Natural killer cell (primary cell): ENCODE measurements at regions not wholly inside any gene's neighbourhood (a gene's known extent, or its start where the extent isn't known, plus 50 kb on each side); places are given as distances from the start of the nearest gene placed in this dataset.

ENCODE experiments used
- ATAC-seq, 3 donors: fragments of 150-1000 bp in 2 of 3; fragments of 200-7000 bp in 1 of 3; cut with Tn5 transposase; 1 replicate in 1 of 3; 2 replicates in 2 of 3; pipeline ENCODE4 v1.10.0; 2021; ENCODE audit warnings: mild to moderate bottlenecking in 2 of 3, moderate library complexity in 2 of 3
- DNase-seq, 2 donors: peaks; one replicate each; pipeline versions ENCODE4 v3.0.0 to v3.0.0-alpha.2; 2013 to 2021; ENCODE audit warnings: mixed read lengths in 1 of 2
- H3K27ac ChIP-seq: one replicate; pipeline ENCODE4 v1.5.1; 2013; ENCODE audit warnings: mild to moderate bottlenecking, low read length
- H3K27me3 ChIP-seq: one replicate; pipeline ENCODE4 v1.6.1; 2013; ENCODE audit warnings: low read length; ENCODE audit not compliant: control insufficient read depth, insufficient read depth
- H3K36me3 ChIP-seq: one replicate; pipeline ENCODE4 v1.6.1; 2013; ENCODE audit warnings: low read length; ENCODE audit not compliant: control insufficient read depth, insufficient read depth
- H3K4me1 ChIP-seq: one replicate; pipeline ENCODE4 v1.6.1; 2013; ENCODE audit warnings: low read length; ENCODE audit not compliant: control insufficient read depth, insufficient read depth
- H3K4me3 ChIP-seq: one replicate; pipeline ENCODE4 v1.5.1; 2013; ENCODE audit warnings: low read length
- H3K9me3 ChIP-seq: one replicate; pipeline ENCODE4 v1.6.1; 2013; ENCODE audit warnings: low read length; ENCODE audit not compliant: control insufficient read depth, insufficient read depth
- H3K27ac Mint-ChIP-seq, 2 donors: one replicate each; pipeline ENCODE4 v1.8.0; 2022; ENCODE audit warnings: mild to moderate bottlenecking in 2 of 2, mixed read lengths in 2 of 2, moderate library complexity in 1 of 2
- H3K27me3 Mint-ChIP-seq, 2 donors: one replicate each; pipeline ENCODE4 v1.8.0; 2022; ENCODE audit warnings: low read depth in 2 of 2, mixed read lengths in 2 of 2
- H3K36me3 Mint-ChIP-seq: one replicate; pipeline ENCODE4 v1.8.0; 2022; ENCODE audit warnings: mixed read lengths
- H3K4me1 Mint-ChIP-seq, 2 donors: one replicate each; pipeline ENCODE4 v1.8.0; 2022; ENCODE audit warnings: mixed read lengths in 2 of 2
- H3K4me3 Mint-ChIP-seq: one replicate; pipeline ENCODE4 v1.8.0; 2022; ENCODE audit warnings: mild to moderate bottlenecking, moderate library complexity, mixed read lengths
- H3K9me3 Mint-ChIP-seq, 2 donors: one replicate each; pipeline ENCODE4 v1.8.0; 2022; ENCODE audit warnings: mixed read lengths in 2 of 2
- CTCF ChIP-seq: fragments of 200-600 bp; IDR thresholded peaks from one replicate; pipeline ENCODE4 v1.8.0; 2022; ENCODE audit warnings: antibody characterized with exemption
- WGBS: methylation state at CpG from one replicate; pipeline ENCODE4 v1.1.7; 2013; ENCODE audit warnings: missing lambda C conversion rate; ENCODE audit not compliant: insufficient coverage; 5-methylcytosine and 5-hydroxymethylcytosine counted together
- intact Hi-C: fragments of 100-400 bp; cut with micrococcal nuclease; formaldehyde crosslinking; loops from one replicate; pipeline ENCODE4 v1.14.2; 2022

GRCh38 chr7:7098280-7098818 is 84.0 kb upstream of the C1GALT1 start:
- H3K4me3 ChIP-seq = no peak overlapping the region
- intact Hi-C loops = no loop called here
- no CpG with 5 or more reads among the region's 1 CpG for WGBS
- no peaks in the 10 kb centered on the region for H3K4me1 Mint-ChIP-seq
- H3K27ac Mint-ChIP-seq = no peak overlapping the region
- no peaks in the 10 kb centered on the region for H3K9me3 ChIP-seq
- no peaks in the 10 kb centered on the region for H3K27me3 ChIP-seq
- H3K36me3 Mint-ChIP-seq = no peaks in the 10 kb centered on the region
- no peak for ATAC-seq
- peaks cover 0 to 3% of the 10 kb centered on the region in 2 donors for H3K27me3 Mint-ChIP-seq
- DNase-seq = no peak
- no peak overlapping the region for H3K27ac ChIP-seq
- H3K4me3 Mint-ChIP-seq = no peak overlapping the region
- TF ChIP-seq CTCF = no peak
- no peaks in the 10 kb centered on the region for H3K4me1 ChIP-seq
- H3K36me3 ChIP-seq = no peaks in the 10 kb centered on the region
- no peaks in the 10 kb centered on the region for H3K9me3 Mint-ChIP-seq

GRCh38 chr7:7099584-7100014 is 82.7 kb upstream of the C1GALT1 start:
- Mint-ChIP-seq H3K27me3 (peaks cover 0 to 3% of the 10 kb centered on the region in 2 donors), H3K4me3 (no peak overlapping the region), H3K27ac (no peak overlapping the region), H3K4me1 (no peaks in the 10 kb centered on the region), H3K9me3 (no peaks in the 10 kb centered on the region), H3K36me3 (no peaks in the 10 kb centered on the region)
- Histone ChIP-seq H3K27me3 (no peaks in the 10 kb centered on the region), H3K9me3 (no peaks in the 10 kb centered on the region), H3K4me3 (no peak overlapping the region), H3K4me1 (no peaks in the 10 kb centered on the region), H3K27ac (no peak overlapping the region), H3K36me3 (no peaks in the 10 kb centered on the region)
- ATAC-seq (no peak), DNase-seq (no peak)
- intact Hi-C loops = loop anchor here (10.0 kb wide), 1 partner anchor 325 kb away; no protein-coding TSS in a partner anchor
- WGBS = 88% methylated on average over 1 of the region's 1 CpG
- no peak for TF ChIP-seq CTCF

GRCh38 chr7:7100432-7100849 is 81.9 kb upstream of the C1GALT1 start:
- no peak overlapping the region for H3K4me3 Mint-ChIP-seq
- intact Hi-C loops = loop anchor here (10.0 kb wide), 1 partner anchor 324 kb away; no protein-coding TSS in a partner anchor
- DNase-seq (no peak), ATAC-seq (no peak)
- no peaks in the 10 kb centered on the region for H3K36me3 ChIP-seq
- no peaks in the 10 kb centered on the region for H3K4me1 Mint-ChIP-seq
- no peaks in the 10 kb centered on the region for H3K36me3 Mint-ChIP-seq
- no peaks in the 10 kb centered on the region for H3K9me3 ChIP-seq
- peaks cover 0 to 3% of the 10 kb centered on the region in 2 donors for H3K27me3 Mint-ChIP-seq
- no peak for TF ChIP-seq CTCF
- H3K27me3 ChIP-seq = no peaks in the 10 kb centered on the region
- H3K9me3 Mint-ChIP-seq = no peaks in the 10 kb centered on the region
- 86% methylated on average over 8 of the region's 8 CpGs for WGBS
- no peak overlapping the region for H3K27ac Mint-ChIP-seq
- no peak overlapping the region for H3K4me3 ChIP-seq
- no peaks in the 10 kb centered on the region for H3K4me1 ChIP-seq
- no peak overlapping the region for H3K27ac ChIP-seq

- Histone ChIP-seq H3K4me1 (no peaks in the 10 kb centered on the region), H3K4me3 (no peak overlapping the region), H3K36me3 (no peaks in the 10 kb centered on the region), H3K27ac (no peak overlapping the region), H3K9me3 (no peaks in the 10 kb centered on the region), H3K27me3 (no peaks in the 10 kb centered on the region)
- intact Hi-C loops = loop anchor here (1.0 to 10.0 kb wide), 3 partner anchors 322 to 1114 kb away; no protein-coding TSS in a partner anchor
- DNase-seq (no peak), ATAC-seq (no peak)
- TF ChIP-seq CTCF = no peak
- H3K4me1 Mint-ChIP-seq = no peaks in the 10 kb centered on the region
- H3K36me3 Mint-ChIP-seq = no peaks in the 10 kb centered on the region
- 84% methylated on average over 12 of the region's 12 CpGs for WGBS
- no peaks in the 10 kb centered on the region for H3K9me3 Mint-ChIP-seq
- no peak overlapping the region for H3K27ac Mint-ChIP-seq
- peaks cover 0 to 3% of the 10 kb centered on the region in 2 donors for H3K27me3 Mint-ChIP-seq
- H3K4me3 Mint-ChIP-seq = no peak overlapping the region
Measured at GRCh38 chr7:7102906-7103305, 79.4 kb upstream of the C1GALT1 start.
